SK-N-MC (cell line): ENCODE measurements at regions not wholly inside any gene's neighbourhood (a gene's known extent, or its start where the extent isn't known, plus 50 kb on each side); places are given as distances from the start of the nearest gene placed in this dataset.

ENCODE experiments used
- EZH2 ChIP-seq: fragments of 200-600 bp; sonication (generic); IDR thresholded peaks from one replicate; pipeline ENCODE4 v1.6.1; 2017; ENCODE audit warnings: antibody characterized with exemption
- FOXP2 ChIP-seq: optimal IDR thresholded peaks from 2 replicates; pipeline ENCODE3; 2011; ENCODE audit warnings: mild to moderate bottlenecking, moderate library complexity; ENCODE audit not compliant: insufficient read depth; ENCODE audit errors: extremely low read length, control extremely low read depth
- POLR2AphosphoS5 ChIP-seq: IDR thresholded peaks from 2 replicates; pipeline ENCODE4 v1.6.1; 2012; ENCODE audit warnings: mild to moderate bottlenecking, low read depth, low read length, borderline replicate concordance

DNA sequence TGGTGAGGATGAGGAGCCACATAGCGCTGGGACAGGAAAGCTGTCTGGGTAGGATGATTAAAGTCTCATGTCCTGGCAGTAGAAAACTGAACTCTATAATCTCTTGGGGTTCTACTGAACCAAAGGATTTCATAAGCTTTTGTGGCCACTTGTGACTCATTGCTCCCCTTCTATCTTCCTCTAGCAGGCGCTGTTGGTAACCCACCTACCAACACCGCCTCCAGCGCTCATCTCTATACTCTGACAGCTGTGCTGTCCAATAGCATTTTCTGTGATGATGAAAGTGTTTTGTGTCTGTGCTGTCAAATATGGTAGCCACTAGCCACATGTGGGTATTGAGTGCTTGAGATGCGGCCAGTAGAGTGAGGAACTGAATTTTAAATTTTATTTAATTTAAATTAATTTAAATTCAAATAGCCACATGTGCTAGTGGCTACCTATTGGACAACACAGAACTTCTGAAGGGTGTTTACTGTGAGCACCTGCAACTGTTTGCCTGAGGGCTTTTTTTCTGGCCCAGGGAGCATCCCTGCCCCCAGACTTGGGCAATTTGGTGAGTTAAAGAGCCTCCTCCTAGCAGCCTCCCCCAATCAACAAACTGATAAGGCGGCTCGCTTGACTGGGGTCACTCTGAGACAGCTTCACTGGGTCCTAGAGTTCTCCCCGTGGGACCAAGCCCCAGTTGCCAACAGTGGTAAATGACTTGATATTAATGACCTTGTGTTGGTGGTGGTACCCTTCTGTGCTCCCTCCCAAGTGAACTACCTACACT, 169.2 kb upstream of the ATP6AP2 start:
- no peak for TF ChIP-seq POLR2AphosphoS5
- TF ChIP-seq EZH2: no peak
- no peak for TF ChIP-seq FOXP2
